Sciatic nerve (tissue), 2 donors: ENCODE measurements at regions not wholly inside any gene's neighbourhood (a gene's known extent, or its start where the extent isn't known, plus 50 kb on each side); places are given as distances from the start of the nearest gene placed in this dataset.

ENCODE experiments used
- ATAC-seq: fragments of 200-7000 bp; cut with Tn5 transposase; one replicate; pipeline ENCODE4 v1.9.1; 2020; ENCODE audit warnings: mild to moderate bottlenecking, moderate library complexity
- DNase-seq: peaks from one replicate; pipeline ENCODE4 v3.0.0-alpha.2; 2020; ENCODE audit warnings: low spot score
- intact Hi-C: fragments of 100-400 bp; cut with DNase I; formaldehyde crosslinking; loops from one replicate; pipeline ENCODE4 v1.14.2; 2022
- donor health status: DM: no; HTN: no; CAD: no.
- donor health status: DM: no; HTN: no; CAD: no.

- intact Hi-C loops = no loop called here
- ATAC-seq (no peak), DNase-seq (no peak)
Measured at GRCh38 chr21:20641241-20641640, 357.0 kb upstream of the NCAM2 start.

GRCh38 chr21:20642681-20643080 lies 355.5 kb upstream of the NCAM2 start:
- intact Hi-C loops = no loop called here
- DNase-seq (no peak), ATAC-seq (no peak)

GRCh38 chr21:20644552-20644951 lies 353.7 kb upstream of the NCAM2 start:
- DNase-seq (no peak), ATAC-seq (no peak)
- intact Hi-C loops = no loop called here

- intact Hi-C loops = no loop called here
- DNase-seq (no peak), ATAC-seq (no peak)
Measured at GRCh38 chr21:20645344-20645743, 352.9 kb upstream of the NCAM2 start.

- intact Hi-C loops = no loop called here
- ATAC-seq (no peak), DNase-seq (no peak)
Measured at GRCh38 chr21:20646431-20647165, 351.6 kb upstream of the NCAM2 start.

- ATAC-seq (no peak), DNase-seq (no peak)
- intact Hi-C loops = no loop called here
Measured at GRCh38 chr21:20647607-20648006, 350.6 kb upstream of the NCAM2 start.

- ATAC-seq (no peak), DNase-seq (no peak)
- intact Hi-C loops = no loop called here
Measured at GRCh38 chr21:20649231-20649630, 349.0 kb upstream of the NCAM2 start.

- no peak for DNase-seq
- no peak for ATAC-seq
- intact Hi-C loops = no loop called here
Measured at GRCh38 chr21:20652846-20653245, 345.4 kb upstream of the NCAM2 start.

- no peak for ATAC-seq
- DNase-seq = no peak
- intact Hi-C loops = no loop called here
Measured at GRCh38 chr21:20661246-20661645, 337.0 kb upstream of the NCAM2 start.

GRCh38 chr21:20661745-20662422 lies 336.3 kb upstream of the NCAM2 start:
- DNase-seq (no peak), ATAC-seq (no peak)
- intact Hi-C loops = no loop called here

- intact Hi-C loops = no loop called here
- DNase-seq = no peak
- ATAC-seq = no peak
Measured at GRCh38 chr21:20662514-20662913, 335.7 kb upstream of the NCAM2 start.

GRCh38 chr21:20667931-20668330 lies 330.3 kb upstream of the NCAM2 start:
- no peak for ATAC-seq
- no peak for DNase-seq
- intact Hi-C loops = no loop called here

GRCh38 chr21:20685475-20685874 lies 312.7 kb upstream of the NCAM2 start:
- DNase-seq (no peak), ATAC-seq (no peak)
- intact Hi-C loops = no loop called here

- intact Hi-C loops = no loop called here
- no peak for ATAC-seq
Measured at GRCh38 chr21:20698585-20698984, 299.6 kb upstream of the NCAM2 start.

GRCh38 chr21:20701235-20701634 lies 297.0 kb upstream of the NCAM2 start:
- intact Hi-C loops = no loop called here
- DNase-seq = no peak

More at GRCh38 chr21:20698585-20698984, 299.6 kb upstream of the NCAM2 start:
- no peak for DNase-seq

GRCh38 chr21:20703112-20703767 lies 295.0 kb upstream of the NCAM2 start:
- DNase-seq (no peak), ATAC-seq (no peak)
- intact Hi-C loops = no loop called here

More at GRCh38 chr21:20701235-20701634, 297.0 kb upstream of the NCAM2 start:
- ATAC-seq = no peak

GRCh38 chr21:20720623-20721022 lies 277.6 kb upstream of the NCAM2 start:
- intact Hi-C loops = no loop called here
- DNase-seq (no peak), ATAC-seq (no peak)

- ATAC-seq (no peak), DNase-seq (no peak)
- intact Hi-C loops = no loop called here
Measured at GRCh38 chr21:20721151-20721550, 277.1 kb upstream of the NCAM2 start.

GRCh38 chr21:20728691-20729090 lies 269.5 kb upstream of the NCAM2 start:
- intact Hi-C loops = no loop called here
- ATAC-seq = no peak
- no peak for DNase-seq

- intact Hi-C loops = no loop called here
- DNase-seq = no peak
- no peak for ATAC-seq
Measured at GRCh38 chr21:20729376-20729775, 268.8 kb upstream of the NCAM2 start.
